Gastrocnemius medialis (tissue), 4 donors: ENCODE measurements at regions not wholly inside any gene's neighbourhood (a gene's known extent, or its start where the extent isn't known, plus 50 kb on each side); places are given as distances from the start of the nearest gene placed in this dataset.

Source experiments
- POLR2A ChIP-seq, 2 donors: fragments of 450-650 bp; IDR thresholded peaks; one replicate each; pipeline ENCODE4 v1.6.1; 2017; ENCODE audit warnings: antibody characterized with exemption in 2 of 2, mild to moderate bottlenecking in 2 of 2, moderate library complexity in 2 of 2
- TF ChIP-seq, protein P1 (sequence below), 5 experiments: fragments of 450-650 bp in 3 of 5; fragments of 200-600 bp in 2 of 5; sonication (generic) in 2 of 5; IDR thresholded peaks in 4 of 5; conservative IDR thresholded peaks in 1 of 5; 1 replicate in 4 of 5; 2 replicates in 1 of 5; pipeline ENCODE4 v1.5.1; 2016 to 2019; ENCODE audit warnings: antibody characterized with exemption in 5 of 5, mild to moderate bottlenecking in 3 of 5, moderate library complexity in 3 of 5

DNA sequence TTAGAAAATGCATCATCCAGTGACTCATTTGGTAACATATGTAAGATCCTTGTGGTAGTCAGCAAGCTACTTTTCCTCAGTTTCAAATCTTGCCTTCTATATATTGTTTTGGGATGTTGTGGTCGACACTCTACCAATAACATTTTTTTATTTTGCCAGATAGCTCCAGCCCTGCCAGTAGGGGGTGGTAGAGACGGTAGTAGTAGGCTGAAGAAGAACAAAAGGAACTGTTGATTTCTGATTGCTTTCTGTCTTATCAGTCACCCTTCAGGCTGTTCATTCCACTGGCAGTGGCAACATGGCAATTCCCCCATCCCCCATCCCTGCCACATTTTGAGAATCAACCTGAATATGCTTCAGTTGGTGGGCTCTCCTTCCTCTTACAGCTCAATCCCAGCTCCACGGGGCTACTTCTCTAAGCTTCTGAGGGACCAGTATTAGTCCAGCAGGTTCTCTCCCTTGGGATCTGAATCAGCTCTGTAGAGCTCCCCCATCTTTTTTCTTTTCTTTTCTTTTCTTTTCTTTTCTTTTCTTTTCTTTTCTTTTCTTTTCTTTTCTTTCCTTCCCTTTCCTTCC lies 171.5 kb upstream of the VEGFC start:
- TF ChIP-seq, protein P1, sequence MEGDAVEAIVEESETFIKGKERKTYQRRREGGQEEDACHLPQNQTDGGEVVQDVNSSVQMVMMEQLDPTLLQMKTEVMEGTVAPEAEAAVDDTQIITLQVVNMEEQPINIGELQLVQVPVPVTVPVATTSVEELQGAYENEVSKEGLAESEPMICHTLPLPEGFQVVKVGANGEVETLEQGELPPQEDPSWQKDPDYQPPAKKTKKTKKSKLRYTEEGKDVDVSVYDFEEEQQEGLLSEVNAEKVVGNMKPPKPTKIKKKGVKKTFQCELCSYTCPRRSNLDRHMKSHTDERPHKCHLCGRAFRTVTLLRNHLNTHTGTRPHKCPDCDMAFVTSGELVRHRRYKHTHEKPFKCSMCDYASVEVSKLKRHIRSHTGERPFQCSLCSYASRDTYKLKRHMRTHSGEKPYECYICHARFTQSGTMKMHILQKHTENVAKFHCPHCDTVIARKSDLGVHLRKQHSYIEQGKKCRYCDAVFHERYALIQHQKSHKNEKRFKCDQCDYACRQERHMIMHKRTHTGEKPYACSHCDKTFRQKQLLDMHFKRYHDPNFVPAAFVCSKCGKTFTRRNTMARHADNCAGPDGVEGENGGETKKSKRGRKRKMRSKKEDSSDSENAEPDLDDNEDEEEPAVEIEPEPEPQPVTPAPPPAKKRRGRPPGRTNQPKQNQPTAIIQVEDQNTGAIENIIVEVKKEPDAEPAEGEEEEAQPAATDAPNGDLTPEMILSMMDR (IDR thresholded peaks at IDR 0.05 in 4 of 5, conservative IDR thresholded peaks at IDR 0.05 in 1 of 5), result no peak
- TF ChIP-seq POLR2A (IDR thresholded peaks at IDR 0.05), result no peak
